HFF-Myc (cell line): ENCODE measurements at regions not wholly inside any gene's neighbourhood (a gene's known extent, or its start where the extent isn't known, plus 50 kb on each side); places are given as distances from the start of the nearest gene placed in this dataset.
"Not testable (repeated sequence)": the region's sequence is repeated elsewhere in the genome, so short reads cannot be mapped to it uniquely, and the experiment has no call there.

ENCODE experiments used
- DNase-seq: peaks from one replicate; pipeline ENCODE4 v3.0.0-alpha.2; 2011; ENCODE audit warnings: low read depth; ENCODE audit errors: extremely low read depth
- H3K4me3 ChIP-seq: replicated peaks from 2 replicates; pipeline ENCODE4 v1.5.1; 2011; ENCODE audit warnings: low read depth, mild to moderate bottlenecking, control low read depth, low read length
- TF ChIP-seq, protein P1 (sequence below): IDR thresholded peaks from 2 replicates; pipeline ENCODE4 v1.5.1; 2012; ENCODE audit warnings: mild to moderate bottlenecking, low read depth, low read length, control low read depth; ENCODE audit errors: missing control alignments

DNA sequence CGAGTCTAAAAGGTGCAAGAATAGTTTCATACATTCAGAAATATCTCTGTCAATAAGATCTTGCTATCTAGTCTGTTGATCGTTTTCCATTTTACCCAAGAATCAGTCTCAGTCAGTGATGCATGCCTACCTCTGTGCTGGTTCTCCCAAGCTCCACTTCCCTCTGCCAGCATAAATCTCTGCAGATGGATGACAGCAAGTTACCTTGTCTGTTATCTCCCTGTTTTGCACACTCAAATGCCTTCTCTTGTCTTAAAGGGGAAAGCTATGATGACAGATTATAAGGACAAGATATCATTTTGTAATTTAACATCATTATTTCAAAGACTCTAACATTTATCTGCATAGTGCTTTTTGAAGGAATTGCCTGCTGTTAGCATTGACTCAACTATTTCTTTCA, 802.1 kb upstream of the SEMA6A start:
- no peak for DNase-seq
- TF ChIP-seq, protein P1, sequence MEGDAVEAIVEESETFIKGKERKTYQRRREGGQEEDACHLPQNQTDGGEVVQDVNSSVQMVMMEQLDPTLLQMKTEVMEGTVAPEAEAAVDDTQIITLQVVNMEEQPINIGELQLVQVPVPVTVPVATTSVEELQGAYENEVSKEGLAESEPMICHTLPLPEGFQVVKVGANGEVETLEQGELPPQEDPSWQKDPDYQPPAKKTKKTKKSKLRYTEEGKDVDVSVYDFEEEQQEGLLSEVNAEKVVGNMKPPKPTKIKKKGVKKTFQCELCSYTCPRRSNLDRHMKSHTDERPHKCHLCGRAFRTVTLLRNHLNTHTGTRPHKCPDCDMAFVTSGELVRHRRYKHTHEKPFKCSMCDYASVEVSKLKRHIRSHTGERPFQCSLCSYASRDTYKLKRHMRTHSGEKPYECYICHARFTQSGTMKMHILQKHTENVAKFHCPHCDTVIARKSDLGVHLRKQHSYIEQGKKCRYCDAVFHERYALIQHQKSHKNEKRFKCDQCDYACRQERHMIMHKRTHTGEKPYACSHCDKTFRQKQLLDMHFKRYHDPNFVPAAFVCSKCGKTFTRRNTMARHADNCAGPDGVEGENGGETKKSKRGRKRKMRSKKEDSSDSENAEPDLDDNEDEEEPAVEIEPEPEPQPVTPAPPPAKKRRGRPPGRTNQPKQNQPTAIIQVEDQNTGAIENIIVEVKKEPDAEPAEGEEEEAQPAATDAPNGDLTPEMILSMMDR = no peak
- H3K4me3 ChIP-seq = no peak overlapping the region

DNA sequence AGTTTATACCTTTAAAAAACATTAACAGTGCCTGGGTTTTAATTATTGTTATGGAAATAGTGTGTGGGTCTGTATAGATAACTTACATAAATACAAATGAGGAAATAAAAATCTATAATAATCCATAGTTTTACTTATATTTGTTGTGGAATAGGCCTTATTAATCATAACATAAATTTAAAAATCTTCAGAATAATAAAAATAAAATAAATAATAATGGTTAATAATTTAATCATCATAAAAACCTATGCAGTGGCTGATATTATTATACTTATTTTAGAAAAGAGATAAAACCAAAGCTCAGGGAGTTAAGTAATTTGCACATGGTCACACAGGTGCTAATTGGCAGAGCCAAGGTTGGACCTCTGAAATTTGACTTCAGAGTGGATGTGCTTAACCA, 785.3 kb upstream of the SEMA6A start:
- H3K4me3 ChIP-seq = no peak overlapping the region
- TF ChIP-seq, protein P1 = no peak
- no peak for DNase-seq

DNA sequence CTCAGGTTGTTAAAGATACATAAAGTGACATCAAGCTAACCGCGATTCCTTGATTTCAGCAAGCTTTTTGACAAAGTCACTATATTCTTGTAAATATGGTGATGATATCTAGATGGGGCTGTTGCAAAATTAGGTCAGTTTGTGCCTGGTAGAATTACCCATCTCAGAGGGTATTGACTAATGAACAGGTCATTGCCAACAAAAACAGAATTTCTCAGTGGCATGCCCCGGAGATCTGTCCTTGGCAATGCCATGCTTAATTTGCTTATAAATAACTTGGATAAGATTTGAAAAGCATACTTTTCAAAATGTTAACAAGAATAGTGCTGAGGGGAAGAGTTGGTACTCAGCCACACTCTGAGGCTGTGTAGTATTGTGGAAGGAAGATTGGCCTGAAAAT, 783.3 kb upstream of the SEMA6A start:
- no peak overlapping the region for H3K4me3 ChIP-seq
- DNase-seq = no peak
- TF ChIP-seq, protein P1 = no peak

DNA sequence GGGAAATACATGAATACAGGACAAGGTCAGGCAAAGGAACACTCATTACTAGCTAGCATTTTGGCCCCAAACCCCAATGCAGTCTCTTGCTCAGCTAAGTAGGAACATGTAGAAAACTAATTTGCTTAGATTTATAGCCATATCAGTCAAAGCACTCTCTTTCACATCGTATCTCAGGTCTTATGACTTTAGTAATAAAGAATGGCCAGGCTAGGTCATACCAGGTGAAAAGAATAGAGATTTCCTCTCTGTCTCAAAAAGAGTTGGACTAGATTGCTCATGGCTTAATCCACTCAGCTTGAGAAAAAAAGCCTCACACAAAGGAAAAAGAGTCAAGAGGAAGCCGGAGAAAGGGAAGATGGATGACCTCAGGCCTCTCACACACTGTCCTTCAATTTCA, 772.7 kb upstream of the SEMA6A start:
- DNase-seq = no peak
- H3K4me3 ChIP-seq = no peak overlapping the region
- TF ChIP-seq, protein P1 = no peak

DNA sequence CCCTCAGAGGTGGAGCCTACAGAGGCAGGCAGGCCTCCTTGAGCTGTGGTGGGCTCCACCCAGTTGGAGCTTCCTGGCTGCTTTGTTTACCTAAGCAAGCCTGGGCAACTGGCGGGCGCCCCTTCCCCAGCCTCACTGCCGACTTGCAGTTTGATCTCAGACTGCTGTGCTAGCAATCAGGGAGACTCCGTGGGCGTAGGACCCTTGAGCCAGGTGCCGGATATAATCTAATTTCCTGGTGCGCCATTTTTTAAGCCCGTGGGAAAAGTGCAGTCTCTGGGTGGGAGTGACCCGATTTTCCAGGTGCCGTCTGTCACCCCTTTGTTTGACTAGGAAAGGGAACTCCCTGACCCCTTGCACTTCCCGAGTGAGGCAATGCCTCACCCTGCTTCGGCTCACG, 769.1 kb upstream of the SEMA6A start:
- not testable (repeated sequence) for DNase-seq

DNA sequence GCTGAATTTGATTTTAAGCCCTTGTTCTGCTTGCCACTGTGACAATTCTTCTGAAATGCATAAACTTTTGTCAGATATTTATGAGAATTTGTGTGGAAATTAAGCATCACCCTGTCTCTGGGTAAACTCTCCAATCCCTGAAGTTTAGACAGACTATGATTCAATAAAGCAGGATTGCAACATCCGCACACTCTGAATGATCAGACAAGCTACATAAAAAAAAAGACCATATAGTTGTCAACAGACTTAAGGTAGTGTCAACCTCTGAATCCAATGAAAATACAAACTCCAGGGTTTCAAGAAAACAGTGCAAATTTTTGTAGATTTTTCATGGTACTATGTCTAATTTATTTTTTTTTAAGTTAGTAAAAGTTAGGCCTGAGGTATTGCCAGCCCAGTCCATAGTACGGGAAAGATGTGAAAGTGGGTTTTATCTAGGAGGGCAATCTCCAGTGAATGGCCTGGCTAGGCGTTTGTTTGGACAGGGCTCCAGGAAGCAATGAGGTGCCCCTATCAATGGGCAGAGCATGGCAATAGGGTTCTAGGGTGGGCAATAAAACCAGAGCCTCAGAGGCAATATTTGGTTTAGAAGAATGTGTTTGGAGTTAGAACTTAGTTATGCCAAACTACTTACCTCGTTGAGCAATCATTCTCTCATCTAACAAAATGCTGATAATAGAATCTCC, 762.6 kb upstream of the SEMA6A start:
- TF ChIP-seq, protein P1 = no peak
- no peak overlapping the region for H3K4me3 ChIP-seq
- DNase-seq = no peak

More for the DNA sequence above, 769.1 kb upstream of the SEMA6A start:
- H3K4me3 ChIP-seq = not testable (repeated sequence)

DNA sequence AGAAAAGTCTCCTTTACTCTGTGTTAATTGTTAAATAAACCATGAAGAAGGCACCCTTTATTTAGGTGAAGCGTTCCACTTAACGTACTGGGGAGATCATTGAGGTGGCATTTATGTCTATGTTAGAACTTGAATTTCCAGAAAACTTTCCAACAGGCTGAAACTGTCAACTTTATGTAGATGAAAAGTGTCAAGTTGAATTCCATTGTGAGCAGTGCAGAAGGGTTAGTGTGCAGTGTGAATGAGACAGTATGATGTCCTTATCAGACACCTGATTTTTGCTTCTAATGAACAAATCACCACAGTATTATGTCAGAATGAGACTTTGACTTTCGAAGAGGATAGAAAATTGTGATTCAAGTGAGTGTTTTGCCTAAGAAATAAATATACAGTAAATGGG, 761.6 kb upstream of the SEMA6A start:
- no peak overlapping the region for H3K4me3 ChIP-seq
- TF ChIP-seq, protein P1 = no peak
- no peak for DNase-seq
